Loucy (cell line): ENCODE measurements at regions not wholly inside any gene's neighbourhood (a gene's known extent, or its start where the extent isn't known, plus 50 kb on each side); places are given as distances from the start of the nearest gene placed in this dataset.

Source experiments
- H2AFZ ChIP-seq: fragments of 200-600 bp; sonication (generic); 2 replicates; pipeline ENCODE4 v1.6.0; 2016; ENCODE audit warnings: antibody characterized with exemption, mild to moderate bottlenecking, low read length, moderate library complexity
- H3F3A ChIP-seq: fragments of 200-600 bp; 2 replicates; pipeline ENCODE4 v1.6.0; 2016; ENCODE audit warnings: antibody characterized with exemption, low read depth, mild to moderate bottlenecking
- H3K27me3 ChIP-seq: fragments of 200-600 bp; sonication (generic); 2 replicates; pipeline ENCODE4 v1.6.1; 2014; ENCODE audit warnings: low read length, mild to moderate bottlenecking; ENCODE audit not compliant: insufficient read depth, poor library complexity, severe bottlenecking
- H3K36me3 ChIP-seq: fragments of 200-600 bp; sonication (generic); 2 replicates; pipeline ENCODE4 v1.6.1; 2016; ENCODE audit warnings: low read length; ENCODE audit not compliant: insufficient read depth
- H3K4me1 ChIP-seq: fragments of 200-600 bp; sonication (generic); 2 replicates; pipeline ENCODE4 v1.5.1; 2014; ENCODE audit warnings: low read length, mild to moderate bottlenecking; ENCODE audit not compliant: insufficient read depth, poor library complexity, severe bottlenecking
- H3K4me2 ChIP-seq: fragments of 200-600 bp; sonication (generic); 2 replicates; pipeline ENCODE4 v1.6.0; 2014; ENCODE audit warnings: antibody characterized with exemption, low read length, low read depth, mild to moderate bottlenecking; ENCODE audit not compliant: poor library complexity, severe bottlenecking
- H3K4me3 ChIP-seq: fragments of 200-600 bp; sonication (generic); 2 replicates; pipeline ENCODE4 v1.5.1; 2014; ENCODE audit warnings: low read length, mild to moderate bottlenecking, mixed read lengths; ENCODE audit not compliant: poor library complexity, severe bottlenecking
- H3K79me2 ChIP-seq: fragments of 200-600 bp; sonication (generic); 2 replicates; pipeline ENCODE4 v1.6.1; 2014; ENCODE audit warnings: low read length; ENCODE audit not compliant: insufficient read depth
- H3K9ac ChIP-seq: fragments of 200-600 bp; sonication (generic); 2 replicates; pipeline ENCODE4 v1.6.0; 2014; ENCODE audit warnings: mild to moderate bottlenecking, low read depth, low read length, moderate library complexity; ENCODE audit not compliant: poor library complexity, severe bottlenecking
- H3K9me2 ChIP-seq: fragments of 200-600 bp; sonication (generic); replicated peaks from 2 replicates; pipeline ENCODE4 v1.6.1; 2016; ENCODE audit warnings: low read depth, low read length, mixed read lengths
- H3K9me3 ChIP-seq: fragments of 200-600 bp; sonication (generic); 2 replicates; pipeline ENCODE4 v1.6.1; 2014; ENCODE audit warnings: mild to moderate bottlenecking, antibody characterized with exemption, low read length, low read depth; ENCODE audit not compliant: insufficient read depth
- H4K20me1 ChIP-seq: fragments of 200-600 bp; sonication (generic); 2 replicates; pipeline ENCODE4 v1.6.0; 2014; ENCODE audit warnings: antibody characterized with exemption, low read length, mild to moderate bottlenecking; ENCODE audit not compliant: insufficient read depth, poor library complexity, severe bottlenecking
- CTCF ChIP-seq: fragments of 200-600 bp; sonication (generic); conservative IDR thresholded peaks from 2 replicates; pipeline ENCODE4 v1.5.1; 2014; ENCODE audit warnings: mild to moderate bottlenecking, antibody characterized with exemption, low read length
- EZH2phosphoT487 ChIP-seq: fragments of 200-600 bp; IDR thresholded peaks from 2 replicates; pipeline ENCODE4 v1.6.1; 2018; ENCODE audit warnings: antibody characterized with exemption, mild to moderate bottlenecking, moderate library complexity, borderline replicate concordance

- no peaks in the 10 kb centered on the region for H3K9me2 ChIP-seq
- H4K20me1 ChIP-seq: no peaks in the 10 kb centered on the region
- no peak overlapping the region for H2AFZ ChIP-seq
- H3F3A ChIP-seq: no peaks in the 10 kb centered on the region
- no peaks in the 10 kb centered on the region for H3K27me3 ChIP-seq
- H3K79me2 ChIP-seq: no peaks in the 10 kb centered on the region
- H3K4me1 ChIP-seq: no peaks in the 10 kb centered on the region
- no peak overlapping the region for H3K4me2 ChIP-seq
- TF ChIP-seq EZH2phosphoT487: no peak
- TF ChIP-seq CTCF: no peak
- H3K9me3 ChIP-seq: no peaks in the 10 kb centered on the region
- H3K4me3 ChIP-seq: no peak overlapping the region
- no peak overlapping the region for H3K9ac ChIP-seq
- no peaks in the 10 kb centered on the region for H3K36me3 ChIP-seq
Measured at GRCh38 chr14:101216366-101217079, 313.0 kb upstream of the RTL1 start.

GRCh38 chr14:101217080-101217463 is 313.6 kb upstream of the RTL1 start:
- Histone ChIP-seq H2AFZ (no peak overlapping the region), H3K4me1 (no peaks in the 10 kb centered on the region), H3K4me3 (no peak overlapping the region), H3K9me2 (no peaks in the 10 kb centered on the region), H4K20me1 (no peaks in the 10 kb centered on the region), H3K9ac (no peak overlapping the region), H3K36me3 (no peaks in the 10 kb centered on the region), H3K79me2 (no peaks in the 10 kb centered on the region), H3K4me2 (no peak overlapping the region), H3K27me3 (no peaks in the 10 kb centered on the region), H3K9me3 (no peaks in the 10 kb centered on the region), H3F3A (no peaks in the 10 kb centered on the region)
- no peak for TF ChIP-seq CTCF
- TF ChIP-seq EZH2phosphoT487: no peak

- no peaks in the 10 kb centered on the region for H3K27me3 ChIP-seq
- no peaks in the 10 kb centered on the region for H4K20me1 ChIP-seq
- no peaks in the 10 kb centered on the region for H3K36me3 ChIP-seq
- no peak overlapping the region for H2AFZ ChIP-seq
- H3K9me2 ChIP-seq: no peaks in the 10 kb centered on the region
- no peaks in the 10 kb centered on the region for H3K79me2 ChIP-seq
- H3K4me1 ChIP-seq: no peaks in the 10 kb centered on the region
- H3K4me2 ChIP-seq: no peak overlapping the region
- H3K9me3 ChIP-seq: no peaks in the 10 kb centered on the region
- TF ChIP-seq EZH2phosphoT487 (no peak), CTCF (no peak)
- H3F3A ChIP-seq: no peaks in the 10 kb centered on the region
- no peak overlapping the region for H3K4me3 ChIP-seq
- H3K9ac ChIP-seq: no peak overlapping the region
Measured at GRCh38 chr14:101217616-101218371, 314.3 kb upstream of the RTL1 start.
